ENCODE measurements at regions not wholly inside any gene's neighbourhood (a gene's known extent, or its start where the extent isn't known, plus 50 kb on each side); places are given as distances from the start of the nearest gene placed in this dataset.

DNA sequence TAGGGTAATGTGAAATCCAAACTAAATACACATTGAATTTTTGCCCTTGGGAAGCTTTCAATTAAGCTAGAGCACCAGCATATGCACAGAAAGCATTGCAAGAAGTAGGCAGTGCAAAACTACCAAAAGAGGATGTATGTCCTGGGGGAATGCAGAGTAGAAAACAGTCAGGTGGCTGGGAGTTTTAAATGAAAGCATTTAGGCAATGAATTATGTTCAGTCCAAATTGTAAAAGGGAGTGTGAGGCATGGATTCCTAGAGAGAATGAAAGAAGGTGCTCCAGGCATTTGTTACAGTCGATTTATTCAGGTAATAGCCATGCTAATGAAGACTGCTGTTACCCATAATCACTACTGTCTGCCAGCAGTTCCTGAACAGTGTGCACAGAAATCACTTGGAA, 604.1 kb upstream of the POU3F2 start:
- Histone ChIP-seq H4K5ac (ENCODE audit: insufficient read length, low read depth, low read length) (no peak overlapping the region), H3K18ac (ENCODE audit: extremely low read depth, low read length) (no peak overlapping the region), H3K9me3 (ENCODE audit: insufficient read depth in 2 of 2, low read depth in 1 of 2, low read length in 1 of 2) (peaks cover 8 to 17% of the 10 kb centered on the region in 2 experiments; a peak in 3 of 4 replicates), H3K14ac (ENCODE audit: insufficient read length) (no peak overlapping the region), H4K8ac (ENCODE audit: extremely low read depth, insufficient read depth, low read length) (no peak overlapping the region), H3K27me3 (replicated peaks in 1 of 4; ENCODE audit: control insufficient read depth in 3 of 4, extremely low read depth in 1 of 4, insufficient read depth in 3 of 4, low read length in 3 of 4) (peaks cover 0 to 1% (median 0%) of the 10 kb centered on the region in 4 experiments; a peak in 1 of 7 replicates), H3K79me2 (ENCODE audit: control insufficient read depth in 1 of 2, insufficient read depth in 2 of 2, low read length in 2 of 2) (no peaks in the 10 kb centered on the region), H2BK120ac (replicated peaks; ENCODE audit: low read depth, low read length) (no peak overlapping the region), H3K36me3 (ENCODE audit: control insufficient read depth in 2 of 4, insufficient read depth in 4 of 4, low read length in 3 of 4) (no peaks in the 10 kb centered on the region), H2AK5ac (ENCODE audit: low read depth, low read length) (no peak overlapping the region), H3K56ac (replicated peaks; ENCODE audit: insufficient read length, low read depth, low read length) (no peak overlapping the region), H3K27ac (ENCODE audit: low read depth, low read length) (no peak overlapping the region), H2BK5ac (ENCODE audit: low read depth, low read length) (no peak overlapping the region), H3K4me3 (ENCODE audit: extremely low read depth in 1 of 4, insufficient read depth in 2 of 4, low read depth in 3 of 4, low read length in 4 of 4) (no peak overlapping the region), H4K20me1 (replicated peaks in 1 of 2; ENCODE audit: control insufficient read depth in 1 of 2, insufficient read depth in 2 of 2, low read length in 2 of 2) (no peaks in the 10 kb centered on the region), H3K23me2 (ENCODE audit: low read depth, low read length) (no peaks in the 10 kb centered on the region), H3K4me2 (ENCODE audit: insufficient read depth in 1 of 2, low read depth in 2 of 2, low read length in 2 of 2) (no peak overlapping the region), H2BK12ac (ENCODE audit: low read depth, low read length) (no peak overlapping the region), H2BK20ac (ENCODE audit: low read length) (no peak overlapping the region), H3K23ac (ENCODE audit: insufficient read length) (no peak overlapping the region), H4K91ac (replicated peaks; ENCODE audit: insufficient read length, low read length) (no peak overlapping the region), H2BK15ac (ENCODE audit: low read length) (no peak overlapping the region), H3K79me1 (ENCODE audit: low read depth, low read length) (no peaks in the 10 kb centered on the region), H3K4me1 (replicated peaks in 1 of 4; ENCODE audit: control insufficient read depth in 3 of 4, insufficient read depth in 4 of 4, low read length in 3 of 4) (no peaks in the 10 kb centered on the region), H3K4ac (replicated peaks; ENCODE audit: insufficient read length, low read depth, low read length) (no peak overlapping the region), H3K9ac (replicated peaks in 1 of 4; ENCODE audit: extremely low read depth in 1 of 4, low read depth in 3 of 4, low read length in 3 of 4) (no peak overlapping the region), H2AFZ (ENCODE audit: low read length) (no peak overlapping the region)
- 90% methylated on average over 1 of the region's 1 CpG; no CpG with 5 or more reads in 1 of the 2 experiments for WGBS, 2 experiments (ENCODE audit: extremely low coverage in 1 of 2, insufficient coverage in 1 of 2, insufficient read length in 1 of 2, insufficient replicate concordance in 2 of 2, low coverage in 1 of 2, low lambda C conversion rate in 2 of 2, missing lambda C conversion rate in 1 of 2)
- no peak for FAIRE-seq
- no peak for DNase-seq (ENCODE audit: low read depth in 1 of 2, low spot score in 2 of 2)
- TF ChIP-seq BCL11A (IDR thresholded peaks at IDR 0.05; ENCODE audit: low read depth in 2 of 2, low read length in 2 of 2) (no peak), BACH1 (IDR thresholded peaks at IDR 0.05; ENCODE audit: low read length) (no peak), EP300 (IDR thresholded peaks at IDR 0.05; ENCODE audit: borderline replicate concordance in 1 of 2, low read depth in 2 of 2, low read length in 2 of 2) (no peak), TCF12 (IDR thresholded peaks at IDR 0.05; ENCODE audit: low read depth, low read length) (no peak), SIRT6 (IDR thresholded peaks at IDR 0.05; ENCODE audit: low read length) (no peak), ZNF274 (IDR thresholded peaks at IDR 0.05; ENCODE audit: borderline replicate concordance, extremely low read depth, low read length) (no peak), CREB1 (IDR thresholded peaks at IDR 0.05) (no peak), TAF7 (optimal IDR thresholded peaks at IDR 0.05; ENCODE audit: borderline replicate concordance, low read depth, low read length) (no peak), MAFK (IDR thresholded peaks at IDR 0.05; ENCODE audit: low read depth, low read length) (no peak), RXRA (IDR thresholded peaks at IDR 0.05; ENCODE audit: insufficient read depth, low read depth, low read length) (no peak), BRCA1 (IDR thresholded peaks at IDR 0.05; ENCODE audit: low read depth, low read length) (no peak)
- TF ChIP-seq, protein P1, sequence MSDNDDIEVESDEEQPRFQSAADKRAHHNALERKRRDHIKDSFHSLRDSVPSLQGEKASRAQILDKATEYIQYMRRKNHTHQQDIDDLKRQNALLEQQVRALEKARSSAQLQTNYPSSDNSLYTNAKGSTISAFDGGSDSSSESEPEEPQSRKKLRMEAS (IDR thresholded peaks at IDR 0.05): no peak
- CTCF ChIA-PET (ENCODE audit: partially characterized antibody): no interaction called here
- POLR2A ChIA-PET (ENCODE audit: partially characterized antibody): no interaction called here
